H1 (cell line): ENCODE measurements at regions not wholly inside any gene's neighbourhood (a gene's known extent, or its start where the extent isn't known, plus 50 kb on each side); places are given as distances from the start of the nearest gene placed in this dataset.

Source experiments
- CTCF ChIA-PET: fragments of 300-600 bp; sonication (Branson Sonifier 250); formaldehyde crosslinking; loops from one replicate; lab custom pipeline; 2021; ENCODE audit not compliant: partially characterized antibody; lab: Charles Lee
- POLR2A ChIA-PET: fragments of 300-600 bp; sonication (Branson Sonifier 250); formaldehyde crosslinking; loops from one replicate; lab custom pipeline; 2021; ENCODE audit warnings: inconsistent platforms; ENCODE audit not compliant: partially characterized antibody; lab: Charles Lee
- DNase-seq, 2 experiments: peaks; one replicate each; pipeline versions ENCODE4 v3.0.0 to v3.0.0-alpha.2; 2010 to 2022; ENCODE audit warnings: low spot score in 2 of 2, low read depth in 1 of 2, mixed read lengths in 1 of 2
- FAIRE-seq: peaks from 2 replicates; lab custom pipeline; 2011; peaks lifted over from hg19 to GRCh38; lab: Jason Lieb, UNC
- H2AFZ ChIP-seq: 2 replicates; pipeline ENCODE4 v1.8.1; 2012; ENCODE audit warnings: low read length, inconsistent platforms
- H2AK5ac ChIP-seq: 2 replicates; pipeline ENCODE4 v1.6.1; 2013; ENCODE audit warnings: low read depth, low read length
- H2BK120ac ChIP-seq: replicated peaks from 2 replicates; pipeline ENCODE3; 2013; ENCODE audit warnings: low read depth, low read length, inconsistent platforms
- H2BK12ac ChIP-seq: 2 replicates; pipeline ENCODE4 v1.6.1; 2013; ENCODE audit warnings: low read depth, low read length
- H2BK15ac ChIP-seq: 2 replicates; pipeline ENCODE4 v1.6.1; 2013; ENCODE audit warnings: low read length
- H2BK20ac ChIP-seq: 2 replicates; pipeline ENCODE4 v1.6.1; 2013; ENCODE audit warnings: low read length
- H2BK5ac ChIP-seq: 2 replicates; pipeline ENCODE4 v1.6.1; 2013; ENCODE audit warnings: low read depth, low read length
- H3K14ac ChIP-seq: 2 replicates; pipeline ENCODE4 v1.6.1; 2013; ENCODE audit warnings: inconsistent platforms; ENCODE audit not compliant: insufficient read length
- H3K18ac ChIP-seq: 2 replicates; pipeline ENCODE4 v1.6.1; 2013; ENCODE audit warnings: low read length; ENCODE audit errors: extremely low read depth
- H3K23ac ChIP-seq: 2 replicates; pipeline ENCODE4 v1.6.1; 2013; ENCODE audit warnings: inconsistent platforms; ENCODE audit not compliant: insufficient read length
- H3K23me2 ChIP-seq: 2 replicates; pipeline ENCODE4 v1.6.1; 2013; ENCODE audit warnings: low read depth, low read length
- H3K27ac ChIP-seq: 2 replicates; pipeline ENCODE4 v1.6.1; 2011; ENCODE audit warnings: low read depth, low read length, inconsistent platforms
- H3K27me3 ChIP-seq, 4 experiments: replicated peaks in 1 of 4; 1 replicate in 1 of 4; 2 replicates in 3 of 4; pipeline versions ENCODE4 v1.6.1 to v1.8.1; 2011 to 2013; ENCODE audit warnings: low read length in 3 of 4, mild to moderate bottlenecking in 3 of 4, inconsistent platforms in 2 of 4, mixed read lengths in 2 of 4, moderate library complexity in 1 of 4; ENCODE audit not compliant: control insufficient read depth in 3 of 4, insufficient read depth in 3 of 4; ENCODE audit errors: extremely low read depth in 1 of 4
- H3K36me3 ChIP-seq, 4 experiments: 2 replicates each; pipeline versions ENCODE4 v1.6.1 to v1.8.1; 2011 to 2013; ENCODE audit warnings: mild to moderate bottlenecking in 4 of 4, low read length in 3 of 4, moderate library complexity in 2 of 4, control low read depth in 1 of 4, inconsistent platforms in 1 of 4; ENCODE audit not compliant: insufficient read depth in 4 of 4, control insufficient read depth in 2 of 4
- H3K4ac ChIP-seq: replicated peaks from 2 replicates; pipeline ENCODE3; 2013; ENCODE audit warnings: low read length, low read depth, mixed read lengths, inconsistent platforms; ENCODE audit not compliant: insufficient read length
- H3K4me1 ChIP-seq, 4 experiments: replicated peaks in 1 of 4; 1 replicate in 1 of 4; 2 replicates in 3 of 4; pipeline versions ENCODE4 v1.6.1 to v1.8.1; 2011 to 2013; ENCODE audit warnings: low read length in 3 of 4, inconsistent platforms in 2 of 4, mixed read lengths in 1 of 4; ENCODE audit not compliant: insufficient read depth in 4 of 4, control insufficient read depth in 3 of 4
- H3K4me2 ChIP-seq, 2 experiments: 2 replicates each; pipeline versions ENCODE4 v1.6.1 to v1.8.1; 2011 to 2013; ENCODE audit warnings: low read depth in 2 of 2, low read length in 2 of 2, control low read depth in 1 of 2, inconsistent platforms in 1 of 2, mild to moderate bottlenecking in 1 of 2; ENCODE audit not compliant: insufficient read depth in 1 of 2
- H3K4me3 ChIP-seq, 4 experiments: fragments of 200-600, 300-600 bp in 1 of 4; sonication (generic), shearing (Covaris generic), sonication (Bioruptor Twin) in 1 of 4; 2 replicates each; pipeline versions ENCODE4 v1.5.1 to v1.8.1; 2011 to 2016; ENCODE audit warnings: low read length in 4 of 4, low read depth in 3 of 4, control low read depth in 2 of 4, inconsistent platforms in 2 of 4, mild to moderate bottlenecking in 2 of 4, mixed read lengths in 1 of 4, moderate library complexity in 1 of 4; ENCODE audit not compliant: insufficient read depth in 2 of 4; ENCODE audit errors: extremely low read depth in 1 of 4
- H3K56ac ChIP-seq: replicated peaks from 2 replicates; pipeline ENCODE3; 2013; ENCODE audit warnings: low read depth, mild to moderate bottlenecking, mixed read lengths, low read length, inconsistent platforms; ENCODE audit not compliant: insufficient read length
- H3K79me1 ChIP-seq: 2 replicates; pipeline ENCODE4 v1.6.1; 2013; ENCODE audit warnings: low read depth, low read length, control low read depth
- H3K79me2 ChIP-seq, 2 experiments: 2 replicates each; pipeline versions ENCODE4 v1.6.1 to v1.8.1; 2012 to 2013; ENCODE audit warnings: low read length in 2 of 2, mild to moderate bottlenecking in 2 of 2, inconsistent platforms in 1 of 2; ENCODE audit not compliant: insufficient read depth in 2 of 2, control insufficient read depth in 1 of 2
- H3K9ac ChIP-seq, 4 experiments: replicated peaks in 1 of 4; 1 replicate in 1 of 4; 2 replicates in 3 of 4; pipeline versions ENCODE4 v1.6.1 to v1.8.1; 2011 to 2013; ENCODE audit warnings: low read depth in 3 of 4, low read length in 3 of 4, control low read depth in 2 of 4, mild to moderate bottlenecking in 2 of 4, moderate library complexity in 2 of 4, inconsistent platforms in 1 of 4; ENCODE audit errors: extremely low read depth in 1 of 4
- H3K9me3 ChIP-seq, 2 experiments: 2 replicates each; pipeline versions ENCODE4 v1.6.1 to v1.8.1; 2012 to 2013; ENCODE audit warnings: mild to moderate bottlenecking in 2 of 2, moderate library complexity in 2 of 2, control low read depth in 1 of 2, inconsistent platforms in 1 of 2, low read depth in 1 of 2, low read length in 1 of 2, mixed read lengths in 1 of 2; ENCODE audit not compliant: insufficient read depth in 2 of 2
- H4K20me1 ChIP-seq, 2 experiments: replicated peaks in 1 of 2; 2 replicates each; pipeline versions ENCODE3 to v1.8.1; 2011 to 2013; ENCODE audit warnings: inconsistent platforms in 2 of 2, low read length in 2 of 2, mild to moderate bottlenecking in 1 of 2; ENCODE audit not compliant: insufficient read depth in 2 of 2, control insufficient read depth in 1 of 2
- H4K5ac ChIP-seq: 2 replicates; pipeline ENCODE4 v1.6.1; 2013; ENCODE audit warnings: low read length, low read depth, mixed read lengths, inconsistent platforms; ENCODE audit not compliant: insufficient read length
- H4K8ac ChIP-seq: 2 replicates; pipeline ENCODE4 v1.8.0; 2013; ENCODE audit warnings: mild to moderate bottlenecking, moderate library complexity, low read length, inconsistent platforms; ENCODE audit not compliant: insufficient read depth; ENCODE audit errors: extremely low read depth
- H4K91ac ChIP-seq: replicated peaks from 2 replicates; pipeline ENCODE3; 2013; ENCODE audit warnings: low read length, mixed read lengths, inconsistent platforms; ENCODE audit not compliant: insufficient read length
- BACH1 ChIP-seq: IDR thresholded peaks from 2 replicates; pipeline ENCODE4 v1.6.1; 2012; ENCODE audit warnings: low read length, improper control_type of control experiment
- BCL11A ChIP-seq, 2 experiments: IDR thresholded peaks; one replicate each; pipeline ENCODE4 v1.6.1; 2011; ENCODE audit warnings: low read depth in 2 of 2, low read length in 2 of 2, mild to moderate bottlenecking in 2 of 2
- CREB1 ChIP-seq: IDR thresholded peaks from 2 replicates; pipeline ENCODE4 v1.6.1; 2012; ENCODE audit warnings: inconsistent platforms
- EP300 ChIP-seq, 2 experiments: IDR thresholded peaks; 1 replicate in 1 of 2; 2 replicates in 1 of 2; pipeline ENCODE4 v1.6.1; 2011 to 2012; ENCODE audit warnings: low read depth in 2 of 2, low read length in 2 of 2, mild to moderate bottlenecking in 2 of 2, borderline replicate concordance in 1 of 2, inconsistent platforms in 1 of 2, moderate library complexity in 1 of 2
- NANOG ChIP-seq: IDR thresholded peaks from 2 replicates; pipeline ENCODE4 v1.6.1; 2011; ENCODE audit warnings: low read length, low read depth, mild to moderate bottlenecking, inconsistent platforms; ENCODE audit not compliant: insufficient read depth, poor library complexity, severe bottlenecking
- POU5F1 ChIP-seq: IDR thresholded peaks from 2 replicates; pipeline ENCODE4 v1.6.1; 2011; ENCODE audit warnings: low read depth, mild to moderate bottlenecking, low read length, moderate library complexity
- RXRA ChIP-seq: IDR thresholded peaks from 2 replicates; pipeline ENCODE4 v1.6.1; 2011; ENCODE audit warnings: low read depth, mild to moderate bottlenecking, low read length, moderate library complexity; ENCODE audit not compliant: insufficient read depth
- SAP30 ChIP-seq: fragments of 300-600 bp; sonication (generic); IDR thresholded peaks from 2 replicates; pipeline ENCODE4 v1.7.1; 2012; ENCODE audit warnings: low read length, moderate library complexity, mild to moderate bottlenecking, inconsistent platforms; ENCODE audit not compliant: insufficient read depth, insufficient replicate concordance
- SIRT6 ChIP-seq: IDR thresholded peaks from one replicate; pipeline ENCODE4 v1.7.1; 2012; ENCODE audit warnings: low read length, inconsistent platforms
- SP1 ChIP-seq: IDR thresholded peaks from 2 replicates; pipeline ENCODE4 v1.6.1; 2011; ENCODE audit warnings: low read depth, low read length
- SRF ChIP-seq: IDR thresholded peaks from 2 replicates; pipeline ENCODE4 v1.6.1; 2011; ENCODE audit warnings: mild to moderate bottlenecking, low read depth, low read length, moderate library complexity
- TCF12 ChIP-seq: IDR thresholded peaks from 2 replicates; pipeline ENCODE4 v1.6.1; 2011; ENCODE audit warnings: low read depth, mild to moderate bottlenecking, low read length
- WGBS, 2 experiments: shearing (Covaris generic) in 1 of 2; methylation state at CpG; one replicate each; pipeline versions ENCODE4 v1.1.6 to v1.1.7; 2013 to 2015; ENCODE audit warnings: low lambda C conversion rate in 2 of 2, mixed read lengths in 2 of 2, inconsistent platforms in 1 of 2, low coverage in 1 of 2, missing lambda C conversion rate in 1 of 2; ENCODE audit not compliant: insufficient replicate concordance in 2 of 2, insufficient coverage in 1 of 2, insufficient read length in 1 of 2; ENCODE audit errors: extremely low coverage in 1 of 2, missing lambda C conversion rate in 1 of 2; 5-methylcytosine and 5-hydroxymethylcytosine counted together
- TF ChIP-seq, protein P1 (sequence below): IDR thresholded peaks from 2 replicates; pipeline ENCODE4 v1.6.1; 2012; ENCODE audit warnings: inconsistent platforms

DNA sequence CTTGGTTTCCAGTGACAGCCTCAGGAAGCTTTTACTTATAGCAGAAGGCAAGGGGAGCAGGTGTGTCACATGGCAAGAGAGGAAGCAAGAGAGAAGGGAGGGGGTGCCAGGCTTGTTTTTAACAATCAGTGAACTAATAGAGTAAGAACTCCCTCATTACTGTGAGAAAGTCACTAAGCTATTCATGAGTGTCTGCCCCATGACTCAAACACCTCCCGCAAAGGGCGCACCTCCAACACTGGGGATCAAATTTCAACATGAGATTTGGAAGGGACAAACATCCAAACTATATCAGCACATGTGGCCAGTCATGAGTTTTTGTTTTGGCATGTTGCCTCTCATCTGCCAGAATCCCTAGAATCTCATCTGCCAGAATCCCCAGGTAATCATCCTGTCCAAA is 183.5 kb upstream of the C1QTNF7 start:
- no peak overlapping the region for H2BK15ac ChIP-seq

More for the DNA sequence above, 183.5 kb upstream of the C1QTNF7 start:
- Histone ChIP-seq H3K56ac (no peak overlapping the region), H3K9me3 (no peaks in the 10 kb centered on the region), H3K18ac (no peak overlapping the region), H3K27ac (no peak overlapping the region), H2BK20ac (no peak overlapping the region), H3K36me3 (no peaks in the 10 kb centered on the region), H2BK12ac (no peak overlapping the region), H2BK5ac (no peak overlapping the region), H4K8ac (no peak overlapping the region), H3K79me2 (no peaks in the 10 kb centered on the region), H3K4me2 (no peak overlapping the region), H3K4ac (no peak overlapping the region), H3K4me1 (no peaks in the 10 kb centered on the region), H2AK5ac (no peak overlapping the region), H3K4me3 (no peak overlapping the region), H4K5ac (no peak overlapping the region), H4K91ac (no peak overlapping the region), H3K14ac (no peak overlapping the region), H3K9ac (no peak overlapping the region), H3K79me1 (no peaks in the 10 kb centered on the region; the same call in 1 of the 2 replicates), H2AFZ (no peak overlapping the region), H3K23ac (no peak overlapping the region), H3K23me2 (no peaks in the 10 kb centered on the region), H4K20me1 (no peaks in the 10 kb centered on the region), H3K27me3 (peaks cover 0 to 1% (median 0%) of the 10 kb centered on the region in 4 experiments; a peak in 1 of 7 replicates), H2BK120ac (no peak overlapping the region)
- POLR2A ChIA-PET, result no interaction called here
- no peak for FAIRE-seq
- DNase-seq, result no peak
- CTCF ChIA-PET, result interaction anchor here (0.7 to 1.1 kb wide), 2 partner anchors 111 to 152 kb away, joined by 3 read pairs; no protein-coding TSS in a partner anchor
- WGBS, 2 experiments, result 95% methylated on average over 2 of the region's 2 CpGs; no CpG with 5 or more reads in 1 of the 2 experiments
- no peak for TF ChIP-seq NANOG
- no peak for TF ChIP-seq EP300 (IDR thresholded peaks at IDR 0.05; ENCODE audit: borderline replicate concordance in 1 of 2, low read depth in 2 of 2, low read length in 2 of 2)
- TF ChIP-seq SAP30, result no peak
- TF ChIP-seq SRF, result no peak
- TF ChIP-seq BACH1, result no peak
- TF ChIP-seq SIRT6, result no peak
- TF ChIP-seq CREB1, result no peak
- TF ChIP-seq BCL11A (IDR thresholded peaks at IDR 0.05; ENCODE audit: low read depth in 2 of 2, low read length in 2 of 2), result no peak
- TF ChIP-seq TCF12, result no peak
- TF ChIP-seq SP1, result no peak
- no peak for TF ChIP-seq POU5F1
- TF ChIP-seq, protein P1, sequence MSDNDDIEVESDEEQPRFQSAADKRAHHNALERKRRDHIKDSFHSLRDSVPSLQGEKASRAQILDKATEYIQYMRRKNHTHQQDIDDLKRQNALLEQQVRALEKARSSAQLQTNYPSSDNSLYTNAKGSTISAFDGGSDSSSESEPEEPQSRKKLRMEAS, result no peak
- no peak for TF ChIP-seq RXRA
